Iris pigment epithelial cell (primary cell): ENCODE measurements at regions not wholly inside any gene's neighbourhood (a gene's known extent, or its start where the extent isn't known, plus 50 kb on each side); places are given as distances from the start of the nearest gene placed in this dataset.

Source experiments
- DNase-seq: peaks from one replicate; pipeline ENCODE4 v3.0.0-alpha.2; 2011; ENCODE audit warnings: low read depth

- DNase-seq = no peak
Observed at GRCh38 chr10:131735577-131735976, 165.2 kb upstream of the PPP2R2D start.

GRCh38 chr10:131736321-131736980 is 164.4 kb upstream of the PPP2R2D start:
- DNase-seq = no peak

GRCh38 chr10:131737543-131738395 is 163.0 kb upstream of the PPP2R2D start:
- DNase-seq = no peak

- DNase-seq = no peak
Observed at GRCh38 chr10:131738396-131738735, 162.4 kb upstream of the PPP2R2D start.

- no peak for DNase-seq
Observed at GRCh38 chr10:131739206-131739605, 161.6 kb upstream of the PPP2R2D start.

- DNase-seq = no peak
Observed at GRCh38 chr10:131742500-131742951, 158.3 kb upstream of the PPP2R2D start.

- no peak for DNase-seq
Observed at GRCh38 chr10:131743190-131744151, 157.3 kb upstream of the PPP2R2D start.

- no peak for DNase-seq
Observed at GRCh38 chr10:131744346-131744745, 156.5 kb upstream of the PPP2R2D start.

GRCh38 chr10:131745591-131745990 is 155.2 kb upstream of the PPP2R2D start:
- DNase-seq = no peak

- DNase-seq = no peak
Observed at GRCh38 chr10:131746241-131746711, 154.5 kb upstream of the PPP2R2D start.

- no peak for DNase-seq
Observed at GRCh38 chr10:131746785-131747184, 154.0 kb upstream of the PPP2R2D start.

- no peak for DNase-seq
Observed at GRCh38 chr10:131747251-131747650, 153.6 kb upstream of the PPP2R2D start.

GRCh38 chr10:131747791-131748190 is 153.0 kb upstream of the PPP2R2D start:
- no peak for DNase-seq

- DNase-seq = no peak
Observed at GRCh38 chr10:131748191-131748590, 152.6 kb upstream of the PPP2R2D start.

- no peak for DNase-seq
Observed at GRCh38 chr10:131748831-131749766, 151.7 kb upstream of the PPP2R2D start.

- no peak for DNase-seq
Observed at GRCh38 chr10:131749767-131750142, 151.1 kb upstream of the PPP2R2D start.

GRCh38 chr10:131750171-131750895 is 150.5 kb upstream of the PPP2R2D start:
- no peak for DNase-seq

GRCh38 chr10:131750973-131751826 is 149.6 kb upstream of the PPP2R2D start:
- no peak for DNase-seq
